ENCODE measurements at regions not wholly inside any gene's neighbourhood (a gene's known extent, or its start where the extent isn't known, plus 50 kb on each side); places are given as distances from the start of the nearest gene placed in this dataset.

- Histone ChIP-seq H3K79me2 (ENCODE audit: control insufficient read depth, insufficient read depth, low read length) (no peaks in the 10 kb centered on the region), H3K9ac (ENCODE audit: low read length) (no peak overlapping the region), H3K36me3 (replicated peaks in 1 of 2; ENCODE audit: control extremely low read depth in 1 of 2, control insufficient read depth in 1 of 2, extremely low read depth in 1 of 2, insufficient read depth in 2 of 2, low read length in 1 of 2) (no peaks in the 10 kb centered on the region), H3K4me2 (replicated peaks; ENCODE audit: low read depth, low read length, poor library complexity, severe bottlenecking) (no peak overlapping the region), H3K4me1 (ENCODE audit: control insufficient read depth in 2 of 2, insufficient read depth in 2 of 2, low read length in 2 of 2) (no peaks in the 10 kb centered on the region), H3K27me3 (replicated peaks in 1 of 4; ENCODE audit: control extremely low read depth in 1 of 4, control insufficient read depth in 3 of 4, insufficient read depth in 4 of 4, low read length in 3 of 4) (no peaks in the 10 kb centered on the region), H3K4me3 (ENCODE audit: control extremely low read depth in 1 of 5, extremely low read depth in 1 of 5, insufficient read depth in 1 of 5, low read depth in 2 of 5, low read length in 4 of 5) (no peak overlapping the region), H3K9me3 (ENCODE audit: control extremely low read depth in 1 of 3, control insufficient read depth in 2 of 3, insufficient read depth in 1 of 3, low read length in 2 of 3) (no peaks in the 10 kb centered on the region), H3K27ac (ENCODE audit: low read length in 2 of 2) (no peak overlapping the region), H4K20me1 (ENCODE audit: control insufficient read depth, insufficient read depth, low read length, poor library complexity, severe bottlenecking) (no peaks in the 10 kb centered on the region), H2AFZ (ENCODE audit: insufficient read depth, low read depth, low read length, poor library complexity, severe bottlenecking) (no peak overlapping the region)
- ChIA-PET CTCF (no interaction called here), POLR2A (no interaction called here)
- no peaks in the 10 kb centered on the region for H3K4me1 Mint-ChIP-seq
- no peak overlapping the region for H3K4me3 Mint-ChIP-seq
- no peaks in the 10 kb centered on the region for H3K27me3 Mint-ChIP-seq
- TF ChIP-seq CTCF (IDR thresholded peaks at IDR 0.05) (no peak), EZH2 (IDR thresholded peaks at IDR 0.05; ENCODE audit: borderline replicate concordance, insufficient read depth, low read depth, low read length, poor library complexity, severe bottlenecking) (no peak)
- peaks cover 2% of the 10 kb centered on the region for H3K9me3 Mint-ChIP-seq (ENCODE audit: insufficient read depth)
- no peak overlapping the region for H3K27ac Mint-ChIP-seq
- intact Hi-C loops (cut with micrococcal nuclease), result no loop called here
- WGBS (ENCODE audit: insufficient coverage), result no CpG with 5 or more reads among the region's 3 CpGs
- ATAC-seq (ENCODE audit: low read depth) (no peak), DNase-seq (no peak)
Measured at GRCh38 chrX:116232833-116233232, 62.3 kb downstream of the AGTR2 start.

- CTCF ChIA-PET, result no interaction called here
Measured at GRCh38 chrX:116236666-116237065, 66.1 kb downstream of the AGTR2 start.

More at GRCh38 chrX:116236666-116237065, 66.1 kb downstream of the AGTR2 start:
- H3K27ac Mint-ChIP-seq, result no peak overlapping the region
- POLR2A ChIA-PET, result no interaction called here
- no peak for ATAC-seq (ENCODE audit: low read depth)
- Histone ChIP-seq H2AFZ (ENCODE audit: insufficient read depth, low read depth, low read length, poor library complexity, severe bottlenecking) (no peak overlapping the region), H3K9me3 (ENCODE audit: control extremely low read depth in 1 of 3, control insufficient read depth in 2 of 3, insufficient read depth in 1 of 3, low read length in 2 of 3) (no peaks in the 10 kb centered on the region), H3K27ac (ENCODE audit: low read length in 2 of 2) (no peak overlapping the region), H3K4me2 (replicated peaks; ENCODE audit: low read depth, low read length, poor library complexity, severe bottlenecking) (no peak overlapping the region), H3K4me1 (ENCODE audit: control insufficient read depth in 2 of 2, insufficient read depth in 2 of 2, low read length in 2 of 2) (no peaks in the 10 kb centered on the region), H3K79me2 (ENCODE audit: control insufficient read depth, insufficient read depth, low read length) (no peaks in the 10 kb centered on the region), H3K9ac (ENCODE audit: low read length) (no peak overlapping the region), H3K4me3 (ENCODE audit: control extremely low read depth in 1 of 5, extremely low read depth in 1 of 5, insufficient read depth in 1 of 5, low read depth in 2 of 5, low read length in 4 of 5) (no peak overlapping the region), H4K20me1 (ENCODE audit: control insufficient read depth, insufficient read depth, low read length, poor library complexity, severe bottlenecking) (no peaks in the 10 kb centered on the region), H3K36me3 (replicated peaks in 1 of 2; ENCODE audit: control extremely low read depth in 1 of 2, control insufficient read depth in 1 of 2, extremely low read depth in 1 of 2, insufficient read depth in 2 of 2, low read length in 1 of 2) (no peaks in the 10 kb centered on the region), H3K27me3 (replicated peaks in 1 of 4; ENCODE audit: control extremely low read depth in 1 of 4, control insufficient read depth in 3 of 4, insufficient read depth in 4 of 4, low read length in 3 of 4) (no peaks in the 10 kb centered on the region)
- DNase-seq, result no peak
- H3K9me3 Mint-ChIP-seq (ENCODE audit: insufficient read depth), result no peaks in the 10 kb centered on the region
- no peaks in the 10 kb centered on the region for H3K27me3 Mint-ChIP-seq
- no peak for TF ChIP-seq CTCF (IDR thresholded peaks at IDR 0.05)
- no peak for TF ChIP-seq EZH2 (IDR thresholded peaks at IDR 0.05; ENCODE audit: borderline replicate concordance, insufficient read depth, low read depth, low read length, poor library complexity, severe bottlenecking)
- no peak overlapping the region for H3K4me3 Mint-ChIP-seq
- intact Hi-C loops (cut with micrococcal nuclease), result no loop called here
- no peaks in the 10 kb centered on the region for H3K4me1 Mint-ChIP-seq
